Retinal pigment epithelial cell (primary cell): ENCODE measurements at regions not wholly inside any gene's neighbourhood (a gene's known extent, or its start where the extent isn't known, plus 50 kb on each side); places are given as distances from the start of the nearest gene placed in this dataset.

ENCODE experiments used
- DNase-seq: peaks from one replicate; pipeline ENCODE4 v3.0.0-alpha.2; 2010; ENCODE audit warnings: low read depth
- H3K4me3 ChIP-seq: 2 replicates; pipeline ENCODE4 v1.5.1; 2011; ENCODE audit warnings: mild to moderate bottlenecking, low read length, control low read depth, moderate library complexity
- TF ChIP-seq, protein P1 (sequence below): conservative IDR thresholded peaks from 2 replicates; pipeline ENCODE4 v1.5.1; 2011; ENCODE audit warnings: low read depth, low read length, control low read depth, inconsistent platforms

DNA sequence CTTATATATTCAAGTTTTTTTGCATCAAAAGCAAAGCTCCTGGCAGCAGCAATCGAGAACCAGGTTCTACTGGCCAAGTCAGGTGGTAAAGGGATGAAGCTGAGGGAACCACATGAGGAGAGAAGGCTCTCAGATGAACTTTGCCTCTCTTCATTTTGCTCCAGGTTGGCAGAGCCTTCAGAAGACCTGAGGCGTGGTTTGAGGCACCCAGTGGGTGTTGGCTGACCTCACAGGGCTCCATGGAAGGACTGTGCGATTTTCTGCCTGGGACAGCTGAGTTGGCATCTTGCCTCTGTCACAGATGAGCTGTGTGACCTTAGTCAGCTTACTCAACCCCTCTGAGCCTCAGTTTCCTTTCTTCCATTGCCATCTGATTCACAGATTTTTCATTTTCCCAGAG is 89.0 kb downstream of the INSIG2 start:
- DNase-seq: no peak
- TF ChIP-seq, protein P1, sequence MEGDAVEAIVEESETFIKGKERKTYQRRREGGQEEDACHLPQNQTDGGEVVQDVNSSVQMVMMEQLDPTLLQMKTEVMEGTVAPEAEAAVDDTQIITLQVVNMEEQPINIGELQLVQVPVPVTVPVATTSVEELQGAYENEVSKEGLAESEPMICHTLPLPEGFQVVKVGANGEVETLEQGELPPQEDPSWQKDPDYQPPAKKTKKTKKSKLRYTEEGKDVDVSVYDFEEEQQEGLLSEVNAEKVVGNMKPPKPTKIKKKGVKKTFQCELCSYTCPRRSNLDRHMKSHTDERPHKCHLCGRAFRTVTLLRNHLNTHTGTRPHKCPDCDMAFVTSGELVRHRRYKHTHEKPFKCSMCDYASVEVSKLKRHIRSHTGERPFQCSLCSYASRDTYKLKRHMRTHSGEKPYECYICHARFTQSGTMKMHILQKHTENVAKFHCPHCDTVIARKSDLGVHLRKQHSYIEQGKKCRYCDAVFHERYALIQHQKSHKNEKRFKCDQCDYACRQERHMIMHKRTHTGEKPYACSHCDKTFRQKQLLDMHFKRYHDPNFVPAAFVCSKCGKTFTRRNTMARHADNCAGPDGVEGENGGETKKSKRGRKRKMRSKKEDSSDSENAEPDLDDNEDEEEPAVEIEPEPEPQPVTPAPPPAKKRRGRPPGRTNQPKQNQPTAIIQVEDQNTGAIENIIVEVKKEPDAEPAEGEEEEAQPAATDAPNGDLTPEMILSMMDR: no peak
- no peak overlapping the region for H3K4me3 ChIP-seq

DNA sequence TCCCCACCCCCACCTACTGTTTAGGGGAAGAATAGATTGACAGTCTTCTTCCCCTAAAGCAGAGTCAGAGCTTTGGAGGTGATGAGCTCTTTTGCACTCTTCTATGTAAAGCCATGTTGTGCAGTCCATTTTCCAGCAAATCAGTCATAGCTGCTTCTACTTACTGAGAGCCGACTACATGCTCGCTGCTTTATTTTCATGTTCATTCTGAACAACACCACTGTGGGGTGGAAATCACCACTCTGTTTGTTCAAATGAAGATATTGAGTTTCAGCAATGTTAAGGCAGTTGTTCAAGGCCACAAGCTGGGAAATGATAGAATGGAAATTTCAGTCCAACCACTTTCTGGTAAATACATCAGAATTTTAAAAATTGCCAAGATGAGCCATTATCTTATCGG is 88.3 kb downstream of the INSIG2 start:
- TF ChIP-seq, protein P1: no peak
- no peak overlapping the region for H3K4me3 ChIP-seq
- no peak for DNase-seq

DNA sequence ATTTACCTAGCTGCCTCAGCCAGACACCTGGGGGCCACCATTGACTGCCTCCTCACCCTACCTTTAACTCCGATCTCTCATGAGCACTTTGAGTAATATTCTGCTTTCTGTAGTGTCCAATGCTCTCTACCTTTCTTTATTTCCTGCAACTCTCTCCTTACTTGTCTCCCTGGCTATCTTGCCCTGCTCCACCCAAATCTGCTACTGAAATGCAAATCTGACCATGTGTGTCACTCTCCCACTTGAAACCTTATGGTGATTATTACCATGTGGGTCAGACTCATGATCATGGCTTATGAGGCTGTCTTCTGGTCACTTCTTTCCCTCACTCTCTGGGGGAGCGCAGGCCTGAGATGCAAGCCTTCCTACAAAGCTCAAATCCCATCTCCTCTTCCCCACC is 83.3 kb downstream of the INSIG2 start:
- H3K4me3 ChIP-seq: no peak overlapping the region
- no peak for DNase-seq
- TF ChIP-seq, protein P1: no peak

DNA sequence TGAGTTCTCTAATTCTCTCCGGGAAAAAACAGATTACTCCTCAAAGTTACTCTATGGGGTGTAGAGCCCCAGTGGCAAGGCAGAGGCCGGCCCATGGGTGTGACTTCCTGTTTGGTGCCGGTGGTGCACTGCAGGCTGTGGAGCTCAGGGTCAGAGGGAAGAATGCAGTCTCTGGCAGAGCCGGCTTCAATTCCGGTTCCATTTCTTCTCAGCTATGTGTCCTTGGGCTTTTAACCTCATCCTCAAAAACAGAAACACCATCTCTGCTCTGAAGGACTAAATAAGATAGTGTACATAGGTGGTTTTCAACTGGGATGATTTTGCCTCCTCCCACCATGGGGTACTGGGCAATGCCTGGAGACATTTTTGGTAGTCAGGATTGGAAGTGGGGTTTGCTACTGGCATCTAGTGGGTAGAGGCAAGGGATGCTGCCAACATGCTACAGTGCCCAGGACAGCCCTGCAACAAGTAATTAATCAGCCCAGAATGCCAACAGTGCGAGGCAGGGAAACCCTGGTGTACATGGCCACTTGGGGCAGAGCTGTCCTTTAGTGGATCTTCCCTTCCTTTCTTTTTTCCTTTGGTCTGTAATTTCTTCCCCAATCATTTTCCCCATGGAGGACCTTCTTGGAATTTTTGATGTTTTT is 81.2 kb downstream of the INSIG2 start:
- H3K4me3 ChIP-seq: no peak overlapping the region
- TF ChIP-seq, protein P1: no peak
- no peak for DNase-seq

DNA sequence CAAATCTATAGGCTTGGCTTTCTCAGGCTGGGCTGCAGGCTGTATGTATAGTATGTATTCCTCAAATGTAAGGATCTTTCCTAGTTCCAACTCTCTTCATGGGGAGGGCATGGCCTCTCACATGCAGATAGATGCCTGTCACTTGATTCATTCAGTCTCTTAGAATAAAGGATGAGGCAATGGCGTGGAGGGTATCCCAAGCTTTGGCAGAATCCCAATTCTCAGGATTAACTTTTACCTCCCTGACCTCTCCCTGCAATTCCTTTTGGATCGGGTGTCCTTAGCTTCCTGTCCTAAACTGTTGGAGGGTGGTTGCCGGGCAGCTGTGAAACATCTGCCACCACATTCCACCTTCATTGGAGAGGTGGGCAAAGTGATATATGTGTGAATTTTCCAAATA is 80.3 kb downstream of the INSIG2 start:
- no peak for DNase-seq
- TF ChIP-seq, protein P1: no peak
- H3K4me3 ChIP-seq: no peak overlapping the region

DNA sequence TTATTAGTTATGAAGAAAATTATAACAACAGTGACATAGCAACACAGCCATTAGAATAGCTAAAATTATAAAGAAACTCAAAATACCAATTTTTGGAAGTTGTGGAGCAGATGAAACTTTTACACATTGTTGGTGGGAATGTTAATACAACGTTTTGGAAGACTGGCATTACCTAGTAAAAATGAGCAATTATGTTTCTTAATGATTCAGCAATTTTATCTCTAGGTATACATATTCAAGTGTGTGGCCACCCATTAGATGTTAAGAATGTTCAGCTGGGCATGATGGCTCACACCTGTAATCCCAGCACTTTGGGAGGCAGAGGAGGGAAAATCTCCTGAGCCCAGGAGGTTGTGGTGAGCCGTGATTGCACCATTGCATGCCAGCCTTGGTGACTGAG is 78.8 kb downstream of the INSIG2 start:
- H3K4me3 ChIP-seq: no peak overlapping the region
- no peak for DNase-seq
- TF ChIP-seq, protein P1: no peak

DNA sequence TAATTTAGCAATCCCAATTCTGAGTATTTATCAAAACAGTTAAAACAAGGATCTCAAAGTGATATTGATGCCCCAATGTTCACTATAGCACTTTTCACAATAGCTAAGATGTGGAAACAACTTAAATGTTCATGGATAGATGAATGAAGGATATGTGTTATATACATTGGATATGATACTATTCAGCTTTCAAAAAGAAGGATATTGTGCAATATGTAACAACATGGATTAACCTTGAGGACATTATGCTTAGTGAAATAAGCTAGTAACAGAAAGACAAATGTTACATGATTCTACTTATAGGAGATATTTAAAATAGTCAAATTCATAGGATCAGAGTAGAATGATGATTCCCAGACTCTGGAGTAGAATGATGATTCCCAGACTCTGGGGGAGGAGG is 78.0 kb downstream of the INSIG2 start:
- TF ChIP-seq, protein P1: no peak
- H3K4me3 ChIP-seq: no peak overlapping the region
- no peak for DNase-seq
